Activated CD4-positive, alpha-beta memory T cell treated with anti-CD3 and anti-CD28 coated beads for 36 hours (primary cell): ENCODE measurements at regions not wholly inside any gene's neighbourhood (a gene's known extent, or its start where the extent isn't known, plus 50 kb on each side); places are given as distances from the start of the nearest gene placed in this dataset.

ENCODE experiments used
- CTCF ChIA-PET: fragments of 350-600 bp; sonication (Branson Sonifier 250); formaldehyde crosslinking; loops from one replicate; lab custom pipeline; 2021; ENCODE audit warnings: antibody characterized with exemption, inconsistent platforms; lab: Charles Lee
- POLR2A ChIA-PET: fragments of 350-600 bp; sonication (Branson Sonifier 250); formaldehyde crosslinking; loops from one replicate; lab custom pipeline; 2021; ENCODE audit warnings: antibody characterized with exemption; lab: Charles Lee
- DNase-seq: peaks from one replicate; pipeline ENCODE4 v3.0.0-alpha.2; 2020
- H3K27ac Mint-ChIP-seq: one replicate; pipeline ENCODE4 v1.8.0; 2021; ENCODE audit warnings: mixed read lengths
- H3K27me3 Mint-ChIP-seq: one replicate; pipeline ENCODE4 v1.8.0; 2021; ENCODE audit warnings: mixed read lengths
- H3K36me3 Mint-ChIP-seq: one replicate; pipeline ENCODE4 v1.8.0; 2021; ENCODE audit warnings: mixed read lengths
- H3K4me1 Mint-ChIP-seq: one replicate; pipeline ENCODE4 v1.8.0; 2021; ENCODE audit warnings: low read depth, mixed read lengths
- H3K4me3 Mint-ChIP-seq: one replicate; pipeline ENCODE4 v1.8.0; 2021; ENCODE audit warnings: mild to moderate bottlenecking, mixed read lengths
- H3K9me3 Mint-ChIP-seq: one replicate; pipeline ENCODE4 v1.8.0; 2021; ENCODE audit warnings: mixed read lengths
- intact Hi-C: fragments of 100-400 bp; cut with micrococcal nuclease; formaldehyde crosslinking; loops from one replicate; pipeline ENCODE4 v1.15.1; 2023

- DNase-seq, result no peak
- H3K27me3 Mint-ChIP-seq, result no peaks in the 10 kb centered on the region
- ChIA-PET CTCF (no interaction called here), POLR2A (no interaction called here)
- no peaks in the 10 kb centered on the region for H3K4me1 Mint-ChIP-seq
- no peak overlapping the region for H3K4me3 Mint-ChIP-seq
- no peak overlapping the region for H3K27ac Mint-ChIP-seq
- no peaks in the 10 kb centered on the region for H3K9me3 Mint-ChIP-seq
- no peaks in the 10 kb centered on the region for H3K36me3 Mint-ChIP-seq
- intact Hi-C loops, result no loop called here
Observed at GRCh38 chr9:115770521-115770920, 383.1 kb upstream of the PAPPA start.

- H3K27ac Mint-ChIP-seq, result no peak overlapping the region
- ChIA-PET POLR2A (no interaction called here), CTCF (no interaction called here)
- H3K27me3 Mint-ChIP-seq, result no peaks in the 10 kb centered on the region
- no peak for DNase-seq
- no peaks in the 10 kb centered on the region for H3K36me3 Mint-ChIP-seq
- no peaks in the 10 kb centered on the region for H3K4me1 Mint-ChIP-seq
- intact Hi-C loops, result no loop called here
- no peaks in the 10 kb centered on the region for H3K9me3 Mint-ChIP-seq
- H3K4me3 Mint-ChIP-seq, result no peak overlapping the region
Observed at GRCh38 chr9:115775659-115776058, 377.9 kb upstream of the PAPPA start.

DNA sequence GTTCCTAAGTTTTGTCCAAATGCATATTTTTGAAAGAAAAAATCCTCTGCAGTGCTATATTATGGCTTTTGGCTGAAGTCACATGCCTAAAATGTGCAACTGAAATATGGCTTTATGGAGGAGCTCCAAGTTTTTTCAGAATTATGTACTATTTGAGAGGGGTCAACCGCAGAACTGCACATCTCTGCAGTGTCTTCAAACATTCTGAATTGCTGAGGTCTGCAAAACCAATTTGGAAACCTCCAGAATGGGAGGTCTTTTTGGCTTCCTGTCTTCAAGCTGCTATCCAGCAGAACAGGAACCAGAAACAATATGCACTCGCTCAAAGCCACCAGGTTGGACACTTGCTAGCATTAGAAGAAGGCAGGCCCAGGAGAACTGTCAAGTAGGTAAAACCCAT is 376.0 kb upstream of the PAPPA start:
- Mint-ChIP-seq H3K4me1 (no peaks in the 10 kb centered on the region), H3K27ac (no peak overlapping the region), H3K36me3 (no peaks in the 10 kb centered on the region), H3K9me3 (no peaks in the 10 kb centered on the region), H3K27me3 (no peaks in the 10 kb centered on the region), H3K4me3 (no peak overlapping the region)
- intact Hi-C loops, result no loop called here
- ChIA-PET CTCF (no interaction called here), POLR2A (no interaction called here)
- no peak for DNase-seq

DNA sequence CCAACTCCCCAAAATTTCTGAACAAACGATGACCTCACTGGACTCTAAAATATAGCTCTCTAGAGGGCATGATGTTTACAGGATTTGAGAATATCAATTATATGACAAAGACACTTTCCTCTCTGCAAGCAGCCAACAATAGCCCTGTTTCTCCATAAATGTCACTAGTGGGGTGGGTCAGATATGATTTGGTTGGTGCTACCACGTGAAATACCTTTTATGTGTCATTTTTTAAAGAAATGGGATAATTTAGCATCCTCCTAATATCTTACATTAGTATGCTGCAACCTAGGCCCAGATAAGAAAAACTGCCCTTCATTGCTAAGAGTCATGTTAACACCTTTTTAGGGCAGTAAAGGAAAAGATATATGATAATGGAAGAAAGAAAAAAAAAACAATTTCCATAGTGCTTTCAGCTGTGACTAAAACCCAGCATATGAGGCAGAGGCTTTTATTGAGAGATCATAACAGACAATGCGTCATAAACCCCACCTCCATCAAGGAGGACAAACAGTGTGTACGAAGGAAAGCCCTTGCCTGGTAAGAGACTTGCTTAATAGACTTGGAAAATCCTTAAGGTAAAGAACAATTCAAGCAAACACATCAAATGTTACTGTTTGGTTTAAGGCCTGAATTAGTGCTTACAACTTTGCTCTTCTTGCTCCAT is 372.4 kb upstream of the PAPPA start:
- Mint-ChIP-seq H3K27me3 (no peaks in the 10 kb centered on the region), H3K27ac (no peak overlapping the region), H3K4me1 (no peaks in the 10 kb centered on the region), H3K36me3 (no peaks in the 10 kb centered on the region), H3K4me3 (no peak overlapping the region), H3K9me3 (peaks cover 2% of the 10 kb centered on the region)
- ChIA-PET POLR2A (no interaction called here), CTCF (no interaction called here)
- intact Hi-C loops, result no loop called here
- no peak for DNase-seq

DNA sequence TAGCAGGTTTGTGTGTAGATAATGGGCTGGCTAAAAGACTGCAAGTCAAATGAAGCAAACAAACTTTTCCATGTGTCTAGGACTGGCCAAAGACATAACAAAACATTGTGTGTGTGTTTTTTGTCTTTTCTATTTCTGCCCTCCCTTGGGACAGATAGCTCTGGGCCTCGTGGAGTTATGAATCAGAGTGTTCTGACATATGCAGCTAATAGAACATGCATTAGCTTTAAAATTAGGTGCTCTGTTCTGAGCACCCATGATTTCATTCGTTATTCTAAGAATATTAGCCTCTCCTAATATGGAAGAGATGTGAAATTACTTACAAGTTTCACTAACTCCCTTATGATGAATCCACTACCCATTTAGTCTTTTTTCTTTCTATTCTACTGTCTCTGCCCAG is 367.3 kb upstream of the PAPPA start:
- Mint-ChIP-seq H3K36me3 (no peaks in the 10 kb centered on the region), H3K27ac (no peak overlapping the region), H3K9me3 (peaks cover 2% of the 10 kb centered on the region), H3K27me3 (no peaks in the 10 kb centered on the region), H3K4me3 (no peak overlapping the region), H3K4me1 (no peaks in the 10 kb centered on the region)
- ChIA-PET CTCF (no interaction called here), POLR2A (no interaction called here)
- no peak for DNase-seq
- intact Hi-C loops, result no loop called here

GRCh38 chr9:115790520-115790919 is 363.1 kb upstream of the PAPPA start:
- Mint-ChIP-seq H3K36me3 (no peaks in the 10 kb centered on the region), H3K27ac (no peak overlapping the region), H3K4me3 (no peak overlapping the region), H3K4me1 (no peaks in the 10 kb centered on the region), H3K9me3 (no peaks in the 10 kb centered on the region), H3K27me3 (no peaks in the 10 kb centered on the region)
- DNase-seq, result no peak
- intact Hi-C loops, result no loop called here
- CTCF ChIA-PET, result no interaction called here
- POLR2A ChIA-PET, result no interaction called here

GRCh38 chr9:115794921-115795475 is 358.6 kb upstream of the PAPPA start:
- intact Hi-C loops, result no loop called here
- ChIA-PET CTCF (no interaction called here), POLR2A (no interaction called here)
- H3K36me3 Mint-ChIP-seq, result no peaks in the 10 kb centered on the region
- H3K27ac Mint-ChIP-seq, result no peak overlapping the region
- no peaks in the 10 kb centered on the region for H3K27me3 Mint-ChIP-seq
- no peaks in the 10 kb centered on the region for H3K4me1 Mint-ChIP-seq
- H3K9me3 Mint-ChIP-seq, result no peaks in the 10 kb centered on the region
- no peak overlapping the region for H3K4me3 Mint-ChIP-seq
- DNase-seq, result no peak

DNA sequence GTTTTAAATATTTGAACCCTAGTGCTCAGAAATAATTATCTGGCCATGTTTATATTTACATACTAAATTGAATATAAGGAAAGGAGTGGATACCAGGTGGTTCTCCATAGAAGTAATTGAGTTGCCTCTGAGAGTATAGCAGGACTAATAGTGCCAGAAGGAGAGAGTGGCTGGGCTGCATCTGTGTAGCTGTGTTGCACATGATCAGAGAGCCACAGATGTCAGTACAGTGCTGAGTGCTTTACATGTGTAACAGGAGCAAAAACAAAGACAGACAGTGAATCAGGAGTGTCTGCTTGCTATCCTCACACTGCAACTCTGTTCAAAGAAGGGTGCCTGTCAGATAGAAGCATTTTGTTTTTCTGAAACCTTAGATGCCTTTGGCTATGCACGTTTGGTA is 353.9 kb upstream of the PAPPA start:
- H3K4me3 Mint-ChIP-seq, result no peak overlapping the region

DNA sequence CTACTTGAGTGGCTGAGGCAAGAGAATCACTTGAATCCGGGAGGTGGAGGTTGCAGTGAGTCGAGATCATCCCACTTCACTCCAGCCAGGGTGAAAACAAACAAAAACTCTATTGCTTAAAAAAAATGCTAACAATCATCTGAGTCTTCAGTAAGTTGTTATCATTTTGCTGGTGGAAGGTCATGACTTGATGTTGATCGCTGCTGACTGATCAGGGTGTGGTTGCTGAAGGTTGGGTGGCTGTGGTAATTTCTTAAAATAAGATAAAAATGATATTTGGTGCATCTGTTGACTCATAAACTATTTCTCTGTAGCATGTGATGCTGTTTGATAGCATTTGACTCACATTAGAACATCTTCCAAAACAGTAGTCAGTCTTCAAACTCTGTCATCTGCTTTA is 349.4 kb upstream of the PAPPA start:
- no peaks in the 10 kb centered on the region for H3K27me3 Mint-ChIP-seq
- ChIA-PET CTCF (no interaction called here), POLR2A (no interaction called here)
- no peaks in the 10 kb centered on the region for H3K4me1 Mint-ChIP-seq
- H3K4me3 Mint-ChIP-seq, result no peak overlapping the region
- intact Hi-C loops, result no loop called here
- H3K36me3 Mint-ChIP-seq, result peaks cover 1% of the 10 kb centered on the region
- DNase-seq, result no peak
- H3K9me3 Mint-ChIP-seq, result no peaks in the 10 kb centered on the region
- no peak overlapping the region for H3K27ac Mint-ChIP-seq

More for the DNA sequence above, 353.9 kb upstream of the PAPPA start:
- Mint-ChIP-seq H3K4me1 (no peaks in the 10 kb centered on the region), H3K9me3 (no peaks in the 10 kb centered on the region), H3K36me3 (peaks cover 1% of the 10 kb centered on the region), H3K27ac (no peak overlapping the region), H3K27me3 (no peaks in the 10 kb centered on the region)
- intact Hi-C loops, result no loop called here
- no peak for DNase-seq
- ChIA-PET CTCF (no interaction called here), POLR2A (no interaction called here)

DNA sequence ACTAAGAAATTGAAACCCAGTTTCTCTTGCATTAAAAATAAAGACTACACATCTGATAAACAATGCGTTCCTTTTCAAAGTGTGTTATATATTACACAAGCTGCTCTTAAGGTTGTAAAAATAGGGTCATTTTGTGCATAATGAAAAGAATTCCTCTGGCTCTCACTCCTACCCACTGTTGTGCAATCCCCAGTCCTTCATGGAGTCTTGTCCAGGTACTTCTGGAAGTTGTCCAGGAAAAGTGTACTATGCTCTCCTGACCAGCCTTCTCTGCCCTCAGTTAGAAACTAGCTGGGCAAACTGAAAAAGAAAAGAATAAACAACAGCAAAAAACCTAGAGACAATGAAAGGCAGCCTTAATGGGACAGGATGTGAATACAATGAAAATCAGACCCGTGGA is 345.5 kb upstream of the PAPPA start:
- CTCF ChIA-PET, result no interaction called here
- H3K27me3 Mint-ChIP-seq, result no peaks in the 10 kb centered on the region
- intact Hi-C loops, result no loop called here
- no peaks in the 10 kb centered on the region for H3K36me3 Mint-ChIP-seq
- no peak for DNase-seq
- no peaks in the 10 kb centered on the region for H3K9me3 Mint-ChIP-seq
- H3K27ac Mint-ChIP-seq, result no peak overlapping the region
- H3K4me3 Mint-ChIP-seq, result no peak overlapping the region
- H3K4me1 Mint-ChIP-seq, result no peaks in the 10 kb centered on the region
- POLR2A ChIA-PET, result no interaction called here

GRCh38 chr9:115808695-115809094 is 344.9 kb upstream of the PAPPA start:
- H3K4me1 Mint-ChIP-seq, result no peaks in the 10 kb centered on the region
- no peak overlapping the region for H3K4me3 Mint-ChIP-seq
- H3K27ac Mint-ChIP-seq, result no peak overlapping the region
- intact Hi-C loops, result no loop called here
- ChIA-PET POLR2A (no interaction called here), CTCF (no interaction called here)
- H3K36me3 Mint-ChIP-seq, result no peaks in the 10 kb centered on the region
- H3K9me3 Mint-ChIP-seq, result no peaks in the 10 kb centered on the region
- H3K27me3 Mint-ChIP-seq, result no peaks in the 10 kb centered on the region
- DNase-seq, result no peak

GRCh38 chr9:115810166-115810565 is 343.4 kb upstream of the PAPPA start:
- H3K36me3 Mint-ChIP-seq, result no peaks in the 10 kb centered on the region
- DNase-seq, result no peak
- H3K4me3 Mint-ChIP-seq, result no peak overlapping the region
- POLR2A ChIA-PET, result no interaction called here
- CTCF ChIA-PET, result no interaction called here
- no peak overlapping the region for H3K27ac Mint-ChIP-seq
- H3K27me3 Mint-ChIP-seq, result no peaks in the 10 kb centered on the region
- intact Hi-C loops, result no loop called here
- H3K9me3 Mint-ChIP-seq, result no peaks in the 10 kb centered on the region
- H3K4me1 Mint-ChIP-seq, result no peaks in the 10 kb centered on the region

DNA sequence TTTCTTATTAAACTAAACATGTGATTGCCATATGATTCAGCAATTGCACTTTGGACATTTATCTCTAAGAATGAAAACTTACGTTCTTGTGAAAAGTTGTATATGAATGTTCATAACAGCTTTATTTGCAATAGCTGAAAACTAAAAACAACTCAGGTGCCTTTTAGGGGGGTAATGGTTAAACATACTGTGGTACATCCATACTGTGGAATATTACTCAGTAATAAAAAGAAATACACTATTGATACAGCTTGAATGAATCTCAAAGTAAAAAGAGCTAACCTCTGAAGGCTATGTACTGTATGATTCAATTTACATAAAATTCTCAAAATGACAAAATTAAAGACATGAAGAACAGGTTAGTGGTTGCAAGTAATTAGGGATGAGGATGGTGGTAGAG is 339.5 kb upstream of the PAPPA start:
- H3K4me3 Mint-ChIP-seq, result no peak overlapping the region
- no peaks in the 10 kb centered on the region for H3K9me3 Mint-ChIP-seq
- H3K36me3 Mint-ChIP-seq, result no peaks in the 10 kb centered on the region
- no peak for DNase-seq
- no peak overlapping the region for H3K27ac Mint-ChIP-seq
- H3K27me3 Mint-ChIP-seq, result no peaks in the 10 kb centered on the region
- ChIA-PET POLR2A (no interaction called here), CTCF (no interaction called here)
- intact Hi-C loops, result no loop called here
- H3K4me1 Mint-ChIP-seq, result no peaks in the 10 kb centered on the region
